Gastroesophageal sphincter (tissue), 4 donors: ENCODE measurements at regions not wholly inside any gene's neighbourhood (a gene's known extent, or its start where the extent isn't known, plus 50 kb on each side); places are given as distances from the start of the nearest gene placed in this dataset.

Experiments
- ATAC-seq: fragments of 150-250 bp; one replicate; pipeline ENCODE4 v1.9.1; 2016; ENCODE audit warnings: mild to moderate bottlenecking, moderate library complexity
- H3K27ac ChIP-seq, 4 donors: fragments of 200-600 bp; sonication (generic) in 3 of 4; 1 replicate in 3 of 4; 2 replicates in 1 of 4; pipeline ENCODE4 v1.5.1; 2016 to 2019
- H3K27me3 ChIP-seq: fragments of 200-600 bp; sonication (generic); one replicate; pipeline ENCODE4 v1.5.1; 2019
- H3K36me3 ChIP-seq, 2 donors: fragments of 200-600 bp; sonication (generic); one replicate each; pipeline ENCODE4 v1.5.1; 2019; ENCODE audit warnings: control low read depth in 1 of 2
- H3K4me1 ChIP-seq, 3 donors: fragments of 200-600 bp; sonication (generic); 1 replicate in 2 of 3; 2 replicates in 1 of 3; pipeline ENCODE4 v1.5.1; 2016 to 2019; ENCODE audit warnings: control low read depth in 2 of 3
- H3K4me3 ChIP-seq, 2 donors: fragments of 200-600 bp; sonication (generic); one replicate each; pipeline ENCODE4 v1.5.1; 2019; ENCODE audit warnings: mild to moderate bottlenecking in 1 of 2, moderate library complexity in 1 of 2
- H3K9me3 ChIP-seq, 3 donors: fragments of 200-600 bp; sonication (generic); one replicate each; pipeline ENCODE4 v1.5.1; 2017 to 2019; ENCODE audit warnings: control low read depth in 2 of 3
- EP300 ChIP-seq: sonication (generic); formaldehyde crosslinking; IDR thresholded peaks from one replicate; pipeline ENCODE4 v1.6.1; 2017; ENCODE audit warnings: antibody characterized with exemption, mild to moderate bottlenecking
- POLR2A ChIP-seq, 2 donors: fragments of 450-650 bp; IDR thresholded peaks; one replicate each; pipeline ENCODE4 v1.6.1; 2017; ENCODE audit warnings: antibody characterized with exemption in 2 of 2, mild to moderate bottlenecking in 2 of 2, moderate library complexity in 1 of 2
- POLR2AphosphoS5 ChIP-seq: sonication (generic); formaldehyde crosslinking; IDR thresholded peaks from one replicate; pipeline ENCODE4 v1.6.1; 2017; ENCODE audit warnings: antibody characterized with exemption
- WGBS, 2 donors: methylation state at CpG; one replicate each; pipeline ENCODE4 v1.1.5; 2018; ENCODE audit warnings: low coverage in 1 of 2; 5-methylcytosine and 5-hydroxymethylcytosine counted together
- TF ChIP-seq, protein P1 (sequence below), 4 experiments: fragments of 200-600 bp in 2 of 4; fragments of 450-650 bp in 2 of 4; sonication (generic) in 1 of 4; IDR thresholded peaks; one replicate each; pipeline ENCODE4 v1.5.1; 2017 to 2019; ENCODE audit warnings: antibody characterized with exemption in 4 of 4, mild to moderate bottlenecking in 2 of 4, moderate library complexity in 2 of 4

DNA sequence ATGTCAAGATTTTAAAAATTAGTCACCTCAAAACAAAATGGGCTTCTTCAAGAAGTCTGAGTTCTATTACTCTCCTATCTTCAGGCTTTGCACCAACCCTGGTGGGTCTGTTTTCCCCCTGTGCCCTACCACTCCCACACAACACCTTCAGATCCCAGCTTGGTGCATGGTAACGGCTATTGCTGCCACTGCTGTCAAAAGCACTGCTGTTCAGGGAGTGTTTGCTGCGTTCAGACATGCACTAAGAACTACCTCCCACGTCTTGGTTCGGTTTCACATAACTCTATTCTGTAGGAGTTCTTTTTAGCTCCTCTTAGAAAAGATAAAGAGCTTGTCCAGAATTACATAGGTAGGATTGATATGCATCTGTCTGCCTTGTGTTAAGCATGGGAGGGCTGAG, 799.2 kb downstream of the NR2F2 start:
- no peak overlapping the region for H3K27ac ChIP-seq
- H3K4me1 ChIP-seq, result no peaks in the 10 kb centered on the region
- no peak for TF ChIP-seq POLR2AphosphoS5
- no peak for TF ChIP-seq EP300
- TF ChIP-seq POLR2A (IDR thresholded peaks at IDR 0.05), result no peak
- TF ChIP-seq, protein P1, sequence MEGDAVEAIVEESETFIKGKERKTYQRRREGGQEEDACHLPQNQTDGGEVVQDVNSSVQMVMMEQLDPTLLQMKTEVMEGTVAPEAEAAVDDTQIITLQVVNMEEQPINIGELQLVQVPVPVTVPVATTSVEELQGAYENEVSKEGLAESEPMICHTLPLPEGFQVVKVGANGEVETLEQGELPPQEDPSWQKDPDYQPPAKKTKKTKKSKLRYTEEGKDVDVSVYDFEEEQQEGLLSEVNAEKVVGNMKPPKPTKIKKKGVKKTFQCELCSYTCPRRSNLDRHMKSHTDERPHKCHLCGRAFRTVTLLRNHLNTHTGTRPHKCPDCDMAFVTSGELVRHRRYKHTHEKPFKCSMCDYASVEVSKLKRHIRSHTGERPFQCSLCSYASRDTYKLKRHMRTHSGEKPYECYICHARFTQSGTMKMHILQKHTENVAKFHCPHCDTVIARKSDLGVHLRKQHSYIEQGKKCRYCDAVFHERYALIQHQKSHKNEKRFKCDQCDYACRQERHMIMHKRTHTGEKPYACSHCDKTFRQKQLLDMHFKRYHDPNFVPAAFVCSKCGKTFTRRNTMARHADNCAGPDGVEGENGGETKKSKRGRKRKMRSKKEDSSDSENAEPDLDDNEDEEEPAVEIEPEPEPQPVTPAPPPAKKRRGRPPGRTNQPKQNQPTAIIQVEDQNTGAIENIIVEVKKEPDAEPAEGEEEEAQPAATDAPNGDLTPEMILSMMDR (IDR thresholded peaks at IDR 0.05), result no peak
- no peaks in the 10 kb centered on the region for H3K27me3 ChIP-seq
- H3K4me3 ChIP-seq, result no peak overlapping the region
- no peak for ATAC-seq
- H3K9me3 ChIP-seq, result peaks cover 0 to 18% (median 0%) of the 10 kb centered on the region in 3 donors
- no peaks in the 10 kb centered on the region for H3K36me3 ChIP-seq
- 70 to 78% methylated on average over 3 to 4 of the region's 4 CpGs for WGBS, 2 donors

DNA sequence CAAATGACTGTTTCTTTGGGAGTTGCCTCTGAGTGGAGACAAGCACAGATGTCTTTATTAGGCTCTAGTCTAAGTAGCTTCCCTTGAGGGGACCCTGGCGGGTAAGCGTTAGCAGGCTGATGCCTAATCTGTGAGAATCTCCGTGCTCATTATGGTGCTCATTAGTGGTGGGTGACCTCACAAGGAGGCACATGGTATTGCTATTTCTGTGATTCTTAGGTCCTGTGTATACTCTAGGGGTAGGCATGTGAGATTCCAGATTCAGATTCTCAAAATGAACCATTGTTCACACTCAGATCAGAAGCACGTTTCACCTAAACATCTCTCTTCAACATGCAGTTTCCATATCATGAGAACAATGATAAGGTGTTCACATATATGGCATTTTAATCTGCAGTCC, 809.7 kb downstream of the NR2F2 start:
- Histone ChIP-seq H3K4me3 (no peak overlapping the region), H3K27me3 (no peaks in the 10 kb centered on the region), H3K4me1 (no peaks in the 10 kb centered on the region), H3K9me3 (no peaks in the 10 kb centered on the region), H3K27ac (no peak overlapping the region), H3K36me3 (no peaks in the 10 kb centered on the region)
- 65 to 81% methylated on average over 4 of the region's 4 CpGs for WGBS, 2 donors
- TF ChIP-seq, protein P1 (IDR thresholded peaks at IDR 0.05), result no peak
- no peak for TF ChIP-seq POLR2A (IDR thresholded peaks at IDR 0.05)
- TF ChIP-seq EP300, result no peak
- no peak for TF ChIP-seq POLR2AphosphoS5
- no peak for ATAC-seq

- H3K4me3 ChIP-seq, result no peak overlapping the region
- TF ChIP-seq EP300, result no peak
- TF ChIP-seq, protein P1 (IDR thresholded peaks at IDR 0.05), result no peak
- TF ChIP-seq POLR2AphosphoS5, result no peak
- no peak for TF ChIP-seq POLR2A (IDR thresholded peaks at IDR 0.05)
- 75 to 90% methylated on average over 1 of the region's 1 CpG for WGBS, 2 donors
- no peak overlapping the region for H3K27ac ChIP-seq
- no peaks in the 10 kb centered on the region for H3K4me1 ChIP-seq
- no peaks in the 10 kb centered on the region for H3K36me3 ChIP-seq
- no peaks in the 10 kb centered on the region for H3K9me3 ChIP-seq
- no peak for ATAC-seq
- H3K27me3 ChIP-seq, result no peaks in the 10 kb centered on the region
Observed at GRCh38 chr15:97141360-97141759, 810.9 kb downstream of the NR2F2 start.

DNA sequence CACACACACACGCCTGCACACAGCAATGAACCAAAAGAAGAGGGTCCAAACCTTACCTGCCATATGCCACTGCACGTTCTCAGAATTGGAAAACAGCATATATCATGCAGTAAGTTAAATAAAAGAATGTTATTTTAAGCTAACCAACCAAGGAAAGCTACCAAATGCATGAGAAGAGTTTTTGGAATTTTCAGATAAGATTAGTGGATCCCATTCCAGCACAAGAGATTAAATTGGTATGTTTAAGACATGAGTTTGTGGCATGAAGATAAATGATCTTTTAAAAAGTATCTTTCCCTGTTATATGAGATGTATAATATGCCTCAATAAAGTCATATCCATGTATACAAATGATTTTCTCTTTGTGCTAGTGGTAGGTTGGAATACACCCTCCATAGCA, 811.4 kb downstream of the NR2F2 start:
- ATAC-seq, result no peak
- Histone ChIP-seq H3K36me3 (no peaks in the 10 kb centered on the region), H3K27ac (no peak overlapping the region), H3K4me3 (no peak overlapping the region), H3K4me1 (no peaks in the 10 kb centered on the region), H3K27me3 (no peaks in the 10 kb centered on the region), H3K9me3 (no peaks in the 10 kb centered on the region)
- WGBS, 2 donors, result 13 to 32% methylated on average over 2 of the region's 2 CpGs
- TF ChIP-seq, protein P1 (IDR thresholded peaks at IDR 0.05), result no peak
- TF ChIP-seq EP300, result no peak
- no peak for TF ChIP-seq POLR2A (IDR thresholded peaks at IDR 0.05)
- TF ChIP-seq POLR2AphosphoS5, result no peak

- Histone ChIP-seq H3K27ac (no peak overlapping the region), H3K4me1 (no peaks in the 10 kb centered on the region), H3K27me3 (peaks cover 7% of the 10 kb centered on the region), H3K9me3 (no peaks in the 10 kb centered on the region), H3K4me3 (no peak overlapping the region), H3K36me3 (no peaks in the 10 kb centered on the region)
- no peak for ATAC-seq
- 82 to 88% methylated on average over 5 to 6 of the region's 6 CpGs for WGBS, 2 donors
- TF ChIP-seq, protein P1 (IDR thresholded peaks at IDR 0.05), result no peak
Observed at GRCh38 chr15:97143592-97144376, 813.3 kb downstream of the NR2F2 start.
